ENCODE measurements at regions not wholly inside any gene's neighbourhood (a gene's known extent, or its start where the extent isn't known, plus 50 kb on each side); places are given as distances from the start of the nearest gene placed in this dataset.

GRCh38 chr6:28682542-28682941, 156.9 kb downstream of the GPX5 start:
- TF ChIP-seq CTCF (IDR thresholded peaks at IDR 0.05) (no peak), POLR2A (IDR thresholded peaks at IDR 0.05) (no peak)

Data from ovary (tissue), 3 donors.